ENCODE measurements at regions not wholly inside any gene's neighbourhood (a gene's known extent, or its start where the extent isn't known, plus 50 kb on each side); places are given as distances from the start of the nearest gene placed in this dataset.

DNA sequence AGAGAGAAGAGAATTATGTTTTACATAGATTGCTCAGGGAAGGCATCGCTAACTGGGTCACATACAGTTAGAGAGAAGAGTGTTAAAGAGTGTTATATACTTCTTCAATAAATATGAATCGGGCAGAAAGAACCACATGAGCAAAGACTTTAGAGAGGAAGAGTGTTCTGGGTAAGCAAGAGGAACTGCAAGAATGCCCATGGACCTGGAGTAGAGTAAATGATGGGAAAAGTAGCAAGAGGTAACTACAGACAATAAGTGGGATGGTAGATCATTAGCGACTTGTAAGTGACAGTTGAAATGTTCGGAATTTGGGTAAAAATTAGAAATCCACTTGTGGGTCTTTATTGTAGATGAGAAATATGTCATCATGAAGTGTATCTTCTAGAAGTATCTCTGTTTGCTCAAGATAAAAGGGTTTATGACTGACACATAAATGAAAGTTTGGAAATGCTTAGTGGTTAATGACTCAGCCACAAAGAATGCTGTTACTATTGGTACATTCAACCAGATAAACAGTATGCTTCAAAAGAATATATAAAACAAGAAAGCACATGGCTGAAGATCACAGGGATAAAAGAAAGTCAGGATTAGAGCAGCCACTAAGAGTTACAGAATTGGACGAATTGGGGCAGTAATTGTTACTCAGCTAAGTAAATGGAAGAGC, 229.3 kb downstream of the CASP12 start:
- TF ChIP-seq POLR2A (IDR thresholded peaks at IDR 0.05; ENCODE audit: low read depth, low read length) (no peak), SPI1 (IDR thresholded peaks at IDR 0.05; ENCODE audit: low read depth, low read length) (no peak), POLR2AphosphoS5 (IDR thresholded peaks at IDR 0.05; ENCODE audit: low read depth, low read length) (no peak)

Data from GM12891 (cell line).